Endothelial cell of umbilical vein (primary cell): ENCODE measurements at regions not wholly inside any gene's neighbourhood (a gene's known extent, or its start where the extent isn't known, plus 50 kb on each side); places are given as distances from the start of the nearest gene placed in this dataset.

ENCODE experiments used
- BruUV-seq: library from RNA; stranded (reverse); fragments of 400-500 nt; replicated peaks from 2 replicates; lab custom pipeline; 2021; lab: Mats Ljungman, UMichigan
- CTCF ChIA-PET: fragments of 300-600, 350-600 bp; sonication (Branson Sonifier 250); formaldehyde crosslinking; loops from one replicate; lab custom pipeline; 2021; ENCODE audit warnings: antibody characterized with exemption, inconsistent platforms; lab: Charles Lee
- POLR2A ChIA-PET: fragments of 300-600, 350-600 bp; sonication (Branson Sonifier 250); formaldehyde crosslinking; loops from one replicate; lab custom pipeline; 2021; ENCODE audit warnings: antibody characterized with exemption, inconsistent platforms; lab: Charles Lee
- DNase-seq: peaks from one replicate; pipeline ENCODE4 v3.0.0-alpha.2; 2011; ENCODE audit warnings: low read depth, low spot score
- FAIRE-seq: peaks from 2 replicates; lab custom pipeline; 2011; peaks lifted over from hg19 to GRCh38; lab: Jason Lieb, UNC
- H2AFZ ChIP-seq: 2 replicates; pipeline ENCODE4 v1.6.0; 2012; ENCODE audit warnings: low read depth, low read length, control low read depth, inconsistent platforms
- H3K27ac ChIP-seq: 2 replicates; pipeline ENCODE4 v1.5.1; 2011; ENCODE audit warnings: low read depth, mild to moderate bottlenecking, control low read depth, low read length, moderate library complexity; ENCODE audit not compliant: insufficient read depth
- H3K27me3 ChIP-seq, 2 experiments: 2 replicates each; pipeline versions ENCODE4 v1.6.0 to v1.6.1; 2011; ENCODE audit warnings: low read length in 2 of 2, mixed read lengths in 1 of 2; ENCODE audit not compliant: control insufficient read depth in 2 of 2, insufficient read depth in 2 of 2
- H3K36me3 ChIP-seq, 2 experiments: 2 replicates in 1 of 2; 3 replicates in 1 of 2; pipeline ENCODE4 v1.5.1; 2011; ENCODE audit warnings: low read length in 2 of 2, mild to moderate bottlenecking in 1 of 2, moderate library complexity in 1 of 2; ENCODE audit not compliant: control insufficient read depth in 2 of 2, insufficient read depth in 2 of 2; ENCODE audit errors: extremely low read depth in 1 of 2
- H3K4me1 ChIP-seq: 3 replicates; pipeline ENCODE4 v1.5.1; 2011; ENCODE audit warnings: mild to moderate bottlenecking, low read length; ENCODE audit not compliant: control insufficient read depth, insufficient read depth; ENCODE audit errors: extremely low read depth
- H3K4me2 ChIP-seq: 2 replicates; pipeline ENCODE4 v1.6.1; 2011; ENCODE audit warnings: low read length, control low read depth, mixed read lengths; ENCODE audit not compliant: insufficient read depth
- H3K4me3 ChIP-seq, 3 experiments: fragments of 200-600 bp in 1 of 3; sonication (generic), shearing (Covaris generic) in 1 of 3; replicated peaks in 1 of 3; 2 replicates each; pipeline ENCODE4 v1.5.1; 2011 to 2016; ENCODE audit warnings: control low read depth in 3 of 3, low read length in 3 of 3, mild to moderate bottlenecking in 2 of 3, inconsistent platforms in 1 of 3, low read depth in 1 of 3, moderate library complexity in 1 of 3; ENCODE audit not compliant: insufficient read depth in 1 of 3
- H3K79me2 ChIP-seq: 2 replicates; pipeline ENCODE4 v1.6.0; 2012; ENCODE audit warnings: low read length, inconsistent platforms; ENCODE audit not compliant: control insufficient read depth, insufficient read depth
- H3K9ac ChIP-seq: replicated peaks from 2 replicates; pipeline ENCODE3; 2011; ENCODE audit warnings: low read length, control low read depth; ENCODE audit not compliant: insufficient read depth; ENCODE audit errors: extremely low read depth
- H3K9me1 ChIP-seq: replicated peaks from 3 replicates; pipeline ENCODE4 v1.6.0; 2011; ENCODE audit warnings: mild to moderate bottlenecking, low read length; ENCODE audit not compliant: control insufficient read depth, insufficient read depth; ENCODE audit errors: extremely low read depth
- H3K9me3 ChIP-seq: replicated peaks from 2 replicates; pipeline ENCODE4 v1.5.1; 2012; ENCODE audit warnings: low read length, inconsistent platforms; ENCODE audit not compliant: control insufficient read depth, insufficient read depth
- H4K20me1 ChIP-seq: replicated peaks from 2 replicates; pipeline ENCODE3; 2011; ENCODE audit warnings: mild to moderate bottlenecking, low read length; ENCODE audit not compliant: control insufficient read depth, insufficient read depth; ENCODE audit errors: extremely low read depth
- EZH2 ChIP-seq: IDR thresholded peaks from 2 replicates; pipeline ENCODE4 v1.6.1; 2012; ENCODE audit warnings: borderline replicate concordance, low read depth, mild to moderate bottlenecking, moderate library complexity, low read length, inconsistent platforms; ENCODE audit not compliant: severe bottlenecking
- FOS ChIP-seq: IDR thresholded peaks from 2 replicates; pipeline ENCODE4 v1.6.1; 2011; ENCODE audit warnings: mild to moderate bottlenecking, low read length, moderate library complexity, borderline replicate concordance; ENCODE audit not compliant: insufficient read depth
- GATA2 ChIP-seq: IDR thresholded peaks from 2 replicates; pipeline ENCODE4 v1.7.0; 2011; ENCODE audit warnings: low read depth, mild to moderate bottlenecking, moderate library complexity, mixed read lengths, low read length; ENCODE audit not compliant: insufficient read length, insufficient read depth
- JUN ChIP-seq: IDR thresholded peaks from 2 replicates; pipeline ENCODE4 v1.6.1; 2011; ENCODE audit warnings: borderline replicate concordance, low read depth; ENCODE audit not compliant: insufficient read length, insufficient read depth
- MYC ChIP-seq: IDR thresholded peaks from one replicate; pipeline ENCODE4 v1.6.1; 2011; ENCODE audit warnings: mild to moderate bottlenecking, low read depth, low read length
- POLR2A ChIP-seq: IDR thresholded peaks from 2 replicates; pipeline ENCODE4 v1.6.1; 2012; ENCODE audit warnings: low read depth, mild to moderate bottlenecking, control low read depth, low read length
- POLR2AphosphoS5 ChIP-seq: IDR thresholded peaks from 2 replicates; pipeline ENCODE4 v1.6.1; 2012; ENCODE audit warnings: low read depth, mild to moderate bottlenecking, control low read depth, low read length, moderate library complexity; ENCODE audit not compliant: insufficient read depth
- dilution Hi-C: fragments of 300-500 bp; cut with MboI; formaldehyde crosslinking; loops from one replicate; pipeline ENCODE4 v1.15.0; 2019; ENCODE audit warnings: low sequenced_read_pairs; ENCODE audit not compliant: extremely low pct_ligation_motif_present
- intact Hi-C: fragments of 100-400 bp; cut with micrococcal nuclease; formaldehyde crosslinking; loops from one replicate; pipeline ENCODE4 v1.10.0; 2022
- TF ChIP-seq, protein P1 (sequence below), 2 donors: IDR thresholded peaks; 1 replicate in 1 of 2; 2 replicates in 1 of 2; pipeline ENCODE4 v1.5.1; 2011; ENCODE audit warnings: low read length in 2 of 2, mild to moderate bottlenecking in 2 of 2, moderate library complexity in 2 of 2, control low read depth in 1 of 2, inconsistent platforms in 1 of 2, low read depth in 1 of 2; ENCODE audit not compliant: insufficient read depth in 1 of 2; ENCODE audit errors: extremely low read depth in 1 of 2
- TF ChIP-seq, protein P2 (sequence below): IDR thresholded peaks from 2 replicates; pipeline ENCODE4 v1.6.1; 2011; ENCODE audit not compliant: insufficient read depth, insufficient read length

DNA sequence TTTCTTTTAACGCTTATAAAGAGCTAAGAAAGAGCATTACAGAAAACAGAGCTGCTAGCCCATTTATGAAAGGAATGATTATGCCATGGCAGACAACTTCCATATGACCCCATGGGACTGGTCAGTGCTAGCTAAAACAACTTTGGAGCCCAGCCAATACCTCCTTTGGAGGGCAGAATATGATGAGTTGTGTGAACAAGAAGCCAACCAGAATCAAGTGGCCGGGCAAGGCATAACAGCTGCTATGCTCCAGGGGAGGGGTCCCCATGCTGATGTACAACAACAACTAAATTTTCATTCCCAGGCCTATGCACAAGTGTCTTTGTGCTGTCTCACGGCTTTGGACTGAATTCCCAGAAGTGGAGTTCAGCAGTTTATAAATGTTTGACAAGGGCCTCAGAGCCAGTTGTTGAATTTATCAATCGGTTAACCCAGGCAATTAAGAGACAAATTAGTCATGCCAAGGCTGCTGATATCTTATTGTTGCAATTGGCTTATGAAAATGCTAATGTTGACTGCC lies 65.0 kb upstream of the ASCC3 start:
- Histone ChIP-seq H3K9me1 (no peaks in the 10 kb centered on the region), H3K9me3 (no peaks in the 10 kb centered on the region), H3K9ac (no peak overlapping the region), H3K36me3 (no peaks in the 10 kb centered on the region), H3K79me2 (no peaks in the 10 kb centered on the region), H3K4me2 (no peak overlapping the region), H3K4me1 (no peaks in the 10 kb centered on the region), H3K27ac (no peak overlapping the region), H4K20me1 (no peaks in the 10 kb centered on the region), H2AFZ (no peak overlapping the region), H3K4me3 (no peak overlapping the region), H3K27me3 (no peaks in the 10 kb centered on the region)
- no peak for DNase-seq
- BruUV-seq = no TSS peak
- ChIA-PET POLR2A (no interaction called here), CTCF (no interaction called here)
- intact Hi-C loops = no loop called here
- dilution Hi-C loops = no loop called here
- FAIRE-seq = no peak
- TF ChIP-seq JUN (no peak), POLR2A (no peak), EZH2 (no peak), POLR2AphosphoS5 (no peak), MYC (no peak), GATA2 (no peak), FOS (no peak)
- TF ChIP-seq, protein P1, sequence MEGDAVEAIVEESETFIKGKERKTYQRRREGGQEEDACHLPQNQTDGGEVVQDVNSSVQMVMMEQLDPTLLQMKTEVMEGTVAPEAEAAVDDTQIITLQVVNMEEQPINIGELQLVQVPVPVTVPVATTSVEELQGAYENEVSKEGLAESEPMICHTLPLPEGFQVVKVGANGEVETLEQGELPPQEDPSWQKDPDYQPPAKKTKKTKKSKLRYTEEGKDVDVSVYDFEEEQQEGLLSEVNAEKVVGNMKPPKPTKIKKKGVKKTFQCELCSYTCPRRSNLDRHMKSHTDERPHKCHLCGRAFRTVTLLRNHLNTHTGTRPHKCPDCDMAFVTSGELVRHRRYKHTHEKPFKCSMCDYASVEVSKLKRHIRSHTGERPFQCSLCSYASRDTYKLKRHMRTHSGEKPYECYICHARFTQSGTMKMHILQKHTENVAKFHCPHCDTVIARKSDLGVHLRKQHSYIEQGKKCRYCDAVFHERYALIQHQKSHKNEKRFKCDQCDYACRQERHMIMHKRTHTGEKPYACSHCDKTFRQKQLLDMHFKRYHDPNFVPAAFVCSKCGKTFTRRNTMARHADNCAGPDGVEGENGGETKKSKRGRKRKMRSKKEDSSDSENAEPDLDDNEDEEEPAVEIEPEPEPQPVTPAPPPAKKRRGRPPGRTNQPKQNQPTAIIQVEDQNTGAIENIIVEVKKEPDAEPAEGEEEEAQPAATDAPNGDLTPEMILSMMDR (IDR thresholded peaks at IDR 0.05; ENCODE audit: extremely low read depth in 1 of 2, insufficient read depth in 1 of 2, low read depth in 1 of 2, low read length in 2 of 2) = no peak
- TF ChIP-seq, protein P2, sequence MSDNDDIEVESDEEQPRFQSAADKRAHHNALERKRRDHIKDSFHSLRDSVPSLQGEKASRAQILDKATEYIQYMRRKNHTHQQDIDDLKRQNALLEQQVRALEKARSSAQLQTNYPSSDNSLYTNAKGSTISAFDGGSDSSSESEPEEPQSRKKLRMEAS = no peak
